ENCODE measurements at regions not wholly inside any gene's neighbourhood (a gene's known extent, or its start where the extent isn't known, plus 50 kb on each side); places are given as distances from the start of the nearest gene placed in this dataset.
"Not testable (repeated sequence)": the region's sequence is repeated elsewhere in the genome, so short reads cannot be mapped to it uniquely, and the experiment has no call there.

DNA sequence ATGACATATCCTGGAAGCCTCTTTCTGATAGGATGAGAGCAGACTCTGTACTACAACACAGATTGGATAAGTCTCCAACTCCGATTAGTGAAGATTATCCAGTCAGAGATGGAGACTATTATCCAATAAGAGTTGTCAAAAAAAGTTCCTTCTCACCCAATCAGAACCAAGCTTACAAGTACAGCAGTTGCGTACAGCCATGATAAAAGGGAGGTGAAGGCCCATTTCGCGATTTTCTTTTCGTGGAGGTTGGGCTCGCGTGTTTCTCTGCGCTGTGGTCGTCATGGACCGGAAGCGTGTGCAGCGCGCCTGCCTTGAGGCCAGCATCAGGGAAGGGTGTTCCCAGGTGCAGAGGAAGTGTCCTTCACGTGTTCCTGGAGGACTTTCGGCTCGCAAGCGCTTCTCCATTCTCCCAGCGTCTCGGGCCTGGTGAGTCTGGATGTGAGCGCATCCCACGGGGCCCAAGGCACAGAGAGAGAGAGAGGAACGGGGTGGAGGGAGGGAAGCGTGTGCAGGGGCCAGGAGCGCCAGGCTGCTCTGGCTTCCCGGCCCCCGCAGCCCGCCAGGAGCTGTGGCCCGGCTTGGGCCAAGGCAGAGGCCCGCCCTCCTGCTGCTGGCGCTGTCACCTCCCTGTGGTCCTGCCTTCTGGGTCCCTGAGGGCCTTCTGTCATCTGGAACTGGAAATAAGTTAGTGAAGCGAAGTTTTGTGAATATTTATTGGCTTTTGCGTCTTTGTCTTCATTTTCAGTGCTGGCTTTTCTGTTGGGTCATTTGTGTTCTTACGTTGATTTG lies 53.9 kb downstream of the CDRT15L2 start:
- H3K27ac Mint-ChIP-seq; H3K4me1 Mint-ChIP-seq (ENCODE audit: unreplicated experiment); H3K9me3 Mint-ChIP-seq; DNase-seq (ENCODE audit: extremely low spot score, unreplicated experiment); H3K27me3 Mint-ChIP-seq; H3K36me3 Mint-ChIP-seq; H3K4me3 Mint-ChIP-seq: not testable (repeated sequence)

- H3K36me3 Mint-ChIP-seq; DNase-seq (ENCODE audit: extremely low spot score, unreplicated experiment); H3K27me3 Mint-ChIP-seq; H3K9me3 Mint-ChIP-seq; H3K4me1 Mint-ChIP-seq (ENCODE audit: unreplicated experiment); H3K4me3 Mint-ChIP-seq; H3K27ac Mint-ChIP-seq: not testable (repeated sequence)
Observed at GRCh38 chr17:20640147-20640546, 60.6 kb downstream of the CDRT15L2 start.

GRCh38 chr17:20646661-20647272 lies 67.2 kb downstream of the CDRT15L2 start:
- not testable (repeated sequence) for DNase-seq (ENCODE audit: extremely low spot score, unreplicated experiment); H3K36me3 Mint-ChIP-seq; H3K9me3 Mint-ChIP-seq; H3K27ac Mint-ChIP-seq; H3K4me3 Mint-ChIP-seq; H3K27me3 Mint-ChIP-seq
- peaks cover 12% of the 10 kb centered on the region for H3K4me1 Mint-ChIP-seq (ENCODE audit: unreplicated experiment)
- TF ChIP-seq CTCF (conservative IDR thresholded peaks at IDR 0.05), result peak; percentile 76

GRCh38 chr17:20649097-20649767 lies 69.7 kb downstream of the CDRT15L2 start:
- peaks cover 17% of the 10 kb centered on the region for H3K4me1 Mint-ChIP-seq (ENCODE audit: unreplicated experiment)
- not testable (repeated sequence) for DNase-seq (ENCODE audit: extremely low spot score, unreplicated experiment); H3K4me3 Mint-ChIP-seq; H3K9me3 Mint-ChIP-seq; H3K27me3 Mint-ChIP-seq; H3K27ac Mint-ChIP-seq; H3K36me3 Mint-ChIP-seq

DNA sequence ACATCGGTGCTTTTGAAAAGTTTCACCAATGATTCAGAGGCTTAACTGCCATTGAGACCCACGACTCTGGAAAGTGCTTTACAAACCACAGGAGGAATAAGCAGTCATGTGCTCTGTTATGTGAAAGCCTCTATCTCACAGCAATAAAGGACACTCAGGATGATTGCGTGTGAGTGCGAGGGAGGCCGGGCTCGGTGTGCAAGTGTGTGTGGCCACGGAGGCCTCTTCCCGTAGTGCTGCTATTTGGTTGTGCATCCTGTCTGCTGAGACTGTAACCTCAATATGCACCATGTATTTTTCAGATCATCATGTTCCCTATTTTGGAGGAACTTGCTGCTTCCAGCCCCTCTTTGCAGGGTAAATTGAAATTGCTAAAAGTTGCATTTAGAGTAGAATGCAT lies 71.5 kb downstream of the CDRT15L2 start:
- H3K36me3 Mint-ChIP-seq; H3K4me3 Mint-ChIP-seq; H3K9me3 Mint-ChIP-seq; DNase-seq (ENCODE audit: extremely low spot score, unreplicated experiment); H3K27me3 Mint-ChIP-seq; H3K27ac Mint-ChIP-seq: not testable (repeated sequence)
- peaks cover 23% of the 10 kb centered on the region for H3K4me1 Mint-ChIP-seq (ENCODE audit: unreplicated experiment)

GRCh38 chr17:20651736-20652135 lies 72.2 kb downstream of the CDRT15L2 start:
- not testable (repeated sequence) for DNase-seq (ENCODE audit: extremely low spot score, unreplicated experiment); H3K27me3 Mint-ChIP-seq; H3K4me3 Mint-ChIP-seq; H3K36me3 Mint-ChIP-seq; H3K27ac Mint-ChIP-seq; H3K9me3 Mint-ChIP-seq
- peaks cover 21% of the 10 kb centered on the region for H3K4me1 Mint-ChIP-seq (ENCODE audit: unreplicated experiment)

DNA sequence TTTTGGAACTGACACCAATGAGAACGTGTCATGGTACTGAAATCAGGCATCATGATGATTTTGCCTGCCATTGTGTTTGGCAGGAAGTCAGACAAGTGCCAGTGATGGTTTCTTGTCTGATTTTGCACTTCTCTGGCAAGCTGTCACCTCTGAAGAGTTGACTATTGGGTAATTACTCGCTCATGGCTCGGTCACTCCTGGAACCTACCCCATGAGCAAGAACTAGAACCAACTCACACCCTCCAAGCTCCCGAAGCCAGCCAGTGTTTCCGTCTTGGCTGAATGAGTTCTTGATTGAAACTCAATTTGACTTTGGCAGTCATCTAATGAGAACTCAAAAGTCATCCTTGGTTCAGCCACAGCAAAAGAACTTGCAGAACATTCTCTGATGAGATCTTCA lies 73.9 kb downstream of the CDRT15L2 start:
- not testable (repeated sequence) for DNase-seq (ENCODE audit: extremely low spot score, unreplicated experiment); H3K4me3 Mint-ChIP-seq; H3K9me3 Mint-ChIP-seq; H3K36me3 Mint-ChIP-seq; H3K27ac Mint-ChIP-seq; H3K27me3 Mint-ChIP-seq
- H3K4me1 Mint-ChIP-seq (ENCODE audit: unreplicated experiment), result peaks cover 11% of the 10 kb centered on the region

GRCh38 chr17:20654114-20654513 lies 74.6 kb downstream of the CDRT15L2 start:
- not testable (repeated sequence) for H3K36me3 Mint-ChIP-seq; H3K27me3 Mint-ChIP-seq; H3K4me3 Mint-ChIP-seq; H3K27ac Mint-ChIP-seq; H3K9me3 Mint-ChIP-seq; DNase-seq (ENCODE audit: extremely low spot score, unreplicated experiment)
- peaks cover 11% of the 10 kb centered on the region for H3K4me1 Mint-ChIP-seq (ENCODE audit: unreplicated experiment)

GRCh38 chr17:20654575-20654974 lies 75.1 kb downstream of the CDRT15L2 start:
- not testable (repeated sequence) for H3K9me3 Mint-ChIP-seq; H3K4me3 Mint-ChIP-seq; H3K27me3 Mint-ChIP-seq; H3K27ac Mint-ChIP-seq; DNase-seq (ENCODE audit: extremely low spot score, unreplicated experiment); H3K36me3 Mint-ChIP-seq
- peaks cover 11% of the 10 kb centered on the region for H3K4me1 Mint-ChIP-seq (ENCODE audit: unreplicated experiment)

DNA sequence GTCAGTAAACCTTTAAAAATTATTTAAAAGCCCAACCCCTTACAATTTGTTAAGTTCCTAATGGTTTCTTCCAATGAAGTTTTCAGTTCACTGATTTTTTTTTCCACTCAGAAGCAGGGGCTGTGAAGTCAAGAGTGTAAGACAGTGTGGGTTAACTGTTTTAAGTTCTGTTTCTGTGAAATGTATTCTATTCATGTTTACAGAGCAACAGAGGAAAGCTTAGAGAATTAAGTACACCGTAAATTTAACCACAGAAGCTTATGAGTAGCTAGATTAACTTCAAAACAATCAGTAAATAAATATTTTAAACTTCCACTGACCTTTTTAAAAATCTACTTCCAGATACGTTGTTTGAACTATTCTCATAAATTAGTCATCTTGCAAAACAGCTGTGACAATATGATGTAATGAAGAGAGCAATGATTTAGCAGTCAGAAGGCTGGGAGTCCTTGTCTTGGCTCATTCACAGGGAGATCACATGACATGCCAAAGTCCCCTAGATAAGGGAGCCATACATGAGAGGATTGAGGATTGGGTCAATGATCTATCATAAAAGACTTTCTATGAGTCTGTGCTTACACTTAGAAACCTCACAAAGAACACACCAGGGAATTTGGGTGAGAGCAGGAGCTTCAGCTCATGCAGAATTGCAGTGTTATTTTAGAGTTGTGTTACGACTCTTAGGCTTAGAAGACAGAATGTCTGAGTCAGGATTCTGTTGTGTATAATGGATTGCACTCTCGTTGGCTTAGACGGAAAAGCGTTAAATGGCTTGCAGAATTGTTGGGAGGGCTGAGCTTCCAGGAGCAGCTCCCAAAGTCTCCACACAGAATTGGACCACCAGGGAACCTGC lies 85.8 kb downstream of the CDRT15L2 start:
- H3K27ac Mint-ChIP-seq; H3K36me3 Mint-ChIP-seq; H3K9me3 Mint-ChIP-seq; H3K27me3 Mint-ChIP-seq; H3K4me3 Mint-ChIP-seq; H3K4me1 Mint-ChIP-seq (ENCODE audit: unreplicated experiment); DNase-seq (ENCODE audit: extremely low spot score, unreplicated experiment): not testable (repeated sequence)

DNA sequence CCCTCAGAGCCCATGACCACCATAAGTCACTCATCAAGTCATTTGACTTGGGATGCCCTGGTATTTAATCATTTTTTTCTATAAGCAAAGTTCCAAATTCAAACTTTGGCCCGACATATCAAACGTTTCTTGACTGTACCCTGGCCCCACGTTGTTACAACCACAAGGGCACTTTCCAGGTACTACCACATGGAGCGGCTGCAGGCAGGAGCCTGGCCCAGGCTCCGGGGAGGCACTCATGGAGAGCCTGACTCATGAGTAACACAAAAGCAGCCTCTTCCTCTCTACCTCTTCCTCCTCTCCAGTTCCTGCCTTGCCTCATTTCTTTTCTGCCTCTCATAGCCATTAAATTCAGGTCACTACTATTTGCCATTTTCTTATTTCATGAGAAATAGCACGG lies 87.2 kb downstream of the CDRT15L2 start:
- H3K36me3 Mint-ChIP-seq; DNase-seq (ENCODE audit: extremely low spot score, unreplicated experiment); H3K27me3 Mint-ChIP-seq; H3K27ac Mint-ChIP-seq; H3K4me1 Mint-ChIP-seq (ENCODE audit: unreplicated experiment); H3K4me3 Mint-ChIP-seq; H3K9me3 Mint-ChIP-seq: not testable (repeated sequence)

- not testable (repeated sequence) for H3K27me3 Mint-ChIP-seq; H3K36me3 Mint-ChIP-seq; H3K27ac Mint-ChIP-seq; H3K4me1 Mint-ChIP-seq (ENCODE audit: unreplicated experiment); H3K4me3 Mint-ChIP-seq; DNase-seq (ENCODE audit: extremely low spot score, unreplicated experiment); H3K9me3 Mint-ChIP-seq
Observed at GRCh38 chr17:20667712-20668111, 88.2 kb downstream of the CDRT15L2 start.

All from type B pancreatic cell (in vitro differentiated cells).